ENCODE measurements at regions not wholly inside any gene's neighbourhood (a gene's known extent, or its start where the extent isn't known, plus 50 kb on each side); places are given as distances from the start of the nearest gene placed in this dataset.
A peak's percentile ranks its signal among the peaks of the same experiment; 100 is the strongest.
"Not testable (repeated sequence)": the region's sequence is repeated elsewhere in the genome, so short reads cannot be mapped to it uniquely, and the experiment has no call there.

DNA sequence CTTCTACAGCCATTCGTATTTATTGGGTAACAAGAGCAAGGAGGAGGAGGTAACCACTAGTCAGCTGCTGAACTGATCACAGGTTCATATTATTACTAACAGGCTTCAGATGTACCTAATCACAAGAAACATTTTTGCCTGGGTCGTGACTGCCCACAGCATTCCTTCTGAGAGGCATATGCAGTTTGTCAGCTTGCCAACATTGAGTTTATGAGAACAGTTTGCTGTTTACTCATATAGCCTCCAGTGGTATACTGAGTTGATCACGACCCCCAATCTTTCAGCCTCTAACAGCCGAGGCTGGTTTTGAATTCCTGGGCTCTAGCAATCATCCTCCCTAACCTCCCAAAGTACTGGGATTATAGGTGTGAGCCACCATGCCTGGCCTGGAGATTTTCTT is 693.6 kb downstream of the TLE1 start:
- peak; percentile 1 for DNase-seq (ENCODE audit: low read depth)
- no peak overlapping the region for H3K4me3 ChIP-seq (ENCODE audit: low read depth, low read length)
- no peaks in the 10 kb centered on the region for H3K27me3 ChIP-seq (ENCODE audit: control insufficient read depth, insufficient read depth, low read length)
- H3K36me3 ChIP-seq (ENCODE audit: control insufficient read depth, insufficient read depth, low read length), result no peaks in the 10 kb centered on the region
- TF ChIP-seq, protein P1, sequence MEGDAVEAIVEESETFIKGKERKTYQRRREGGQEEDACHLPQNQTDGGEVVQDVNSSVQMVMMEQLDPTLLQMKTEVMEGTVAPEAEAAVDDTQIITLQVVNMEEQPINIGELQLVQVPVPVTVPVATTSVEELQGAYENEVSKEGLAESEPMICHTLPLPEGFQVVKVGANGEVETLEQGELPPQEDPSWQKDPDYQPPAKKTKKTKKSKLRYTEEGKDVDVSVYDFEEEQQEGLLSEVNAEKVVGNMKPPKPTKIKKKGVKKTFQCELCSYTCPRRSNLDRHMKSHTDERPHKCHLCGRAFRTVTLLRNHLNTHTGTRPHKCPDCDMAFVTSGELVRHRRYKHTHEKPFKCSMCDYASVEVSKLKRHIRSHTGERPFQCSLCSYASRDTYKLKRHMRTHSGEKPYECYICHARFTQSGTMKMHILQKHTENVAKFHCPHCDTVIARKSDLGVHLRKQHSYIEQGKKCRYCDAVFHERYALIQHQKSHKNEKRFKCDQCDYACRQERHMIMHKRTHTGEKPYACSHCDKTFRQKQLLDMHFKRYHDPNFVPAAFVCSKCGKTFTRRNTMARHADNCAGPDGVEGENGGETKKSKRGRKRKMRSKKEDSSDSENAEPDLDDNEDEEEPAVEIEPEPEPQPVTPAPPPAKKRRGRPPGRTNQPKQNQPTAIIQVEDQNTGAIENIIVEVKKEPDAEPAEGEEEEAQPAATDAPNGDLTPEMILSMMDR (IDR thresholded peaks at IDR 0.05; ENCODE audit: insufficient read depth, low read length, poor library complexity, severe bottlenecking), result no peak

DNA sequence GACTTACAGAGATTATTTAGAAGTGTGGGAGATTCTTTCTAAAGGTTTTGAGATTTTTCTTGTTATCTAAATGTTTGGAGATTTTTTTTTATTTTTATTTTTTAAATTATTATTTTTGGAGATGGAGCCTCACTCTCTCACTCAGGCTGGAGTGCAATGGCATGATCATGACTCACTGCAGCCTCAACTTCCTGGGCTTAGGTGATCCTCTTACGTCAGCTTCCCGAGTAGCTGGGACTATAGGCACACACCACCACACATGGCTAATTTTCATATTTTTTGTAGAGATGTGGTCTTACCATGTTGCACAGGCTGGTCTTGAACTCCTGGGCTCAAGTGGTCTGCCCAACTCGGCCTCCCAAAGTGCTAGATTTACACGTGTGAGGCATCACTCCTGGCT is 694.5 kb downstream of the TLE1 start:
- peak; percentile 19 for DNase-seq (ENCODE audit: low read depth)

DNA sequence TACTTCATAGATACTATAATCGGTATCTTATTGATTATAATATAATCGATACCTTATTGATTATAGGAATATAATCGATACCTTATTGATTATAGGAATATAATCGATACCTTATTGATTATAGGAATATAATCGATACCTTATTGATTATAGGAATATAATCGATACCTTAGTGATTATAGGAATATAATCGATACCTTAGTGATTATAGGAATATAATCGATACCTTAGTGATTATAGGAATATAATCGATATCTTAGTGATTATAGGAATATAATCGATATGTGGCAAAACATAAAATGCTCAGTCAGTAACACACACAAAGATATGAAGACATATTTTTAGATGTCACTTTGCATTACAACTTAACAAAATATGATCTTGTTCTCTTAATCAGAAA is 703.8 kb downstream of the TLE1 start:
- not testable (repeated sequence) for H3K27me3 ChIP-seq (ENCODE audit: control insufficient read depth, insufficient read depth, low read length); DNase-seq (ENCODE audit: low read depth); H3K4me3 ChIP-seq (ENCODE audit: low read depth, low read length); H3K36me3 ChIP-seq (ENCODE audit: control insufficient read depth, insufficient read depth, low read length)

More for the DNA sequence above, 694.5 kb downstream of the TLE1 start:
- Histone ChIP-seq H3K4me3 (ENCODE audit: low read depth, low read length) (no peak overlapping the region), H3K36me3 (ENCODE audit: control insufficient read depth, insufficient read depth, low read length) (no peaks in the 10 kb centered on the region), H3K27me3 (ENCODE audit: control insufficient read depth, insufficient read depth, low read length) (no peaks in the 10 kb centered on the region)
- TF ChIP-seq, protein P1 (IDR thresholded peaks at IDR 0.05; ENCODE audit: insufficient read depth, low read length, poor library complexity, severe bottlenecking), result no peak

DNA sequence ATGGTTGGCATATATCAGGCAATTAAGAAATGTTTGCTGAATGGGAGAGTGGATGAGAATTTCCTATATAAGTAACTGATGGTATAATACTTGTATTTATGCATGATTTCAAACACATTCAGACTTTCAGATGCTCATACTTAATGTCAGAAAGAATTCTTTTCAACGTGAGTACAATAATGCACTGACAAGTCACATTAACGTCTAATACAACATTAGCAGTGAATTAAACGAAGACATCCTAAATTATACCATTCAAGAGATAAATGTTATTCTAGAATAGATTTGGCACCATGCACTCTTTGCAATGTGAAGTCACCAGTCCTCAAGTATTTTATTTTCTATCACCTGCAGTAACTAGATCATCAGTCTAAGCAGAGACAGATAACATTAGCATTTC is 712.9 kb downstream of the TLE1 start:
- Histone ChIP-seq H3K27me3 (ENCODE audit: control insufficient read depth, insufficient read depth, low read length) (no peaks in the 10 kb centered on the region), H3K36me3 (ENCODE audit: control insufficient read depth, insufficient read depth, low read length) (no peaks in the 10 kb centered on the region), H3K4me3 (ENCODE audit: low read depth, low read length) (no peak overlapping the region)
- DNase-seq (ENCODE audit: low read depth), result no peak
- TF ChIP-seq, protein P1 (IDR thresholded peaks at IDR 0.05; ENCODE audit: insufficient read depth, low read length, poor library complexity, severe bottlenecking), result no peak

DNA sequence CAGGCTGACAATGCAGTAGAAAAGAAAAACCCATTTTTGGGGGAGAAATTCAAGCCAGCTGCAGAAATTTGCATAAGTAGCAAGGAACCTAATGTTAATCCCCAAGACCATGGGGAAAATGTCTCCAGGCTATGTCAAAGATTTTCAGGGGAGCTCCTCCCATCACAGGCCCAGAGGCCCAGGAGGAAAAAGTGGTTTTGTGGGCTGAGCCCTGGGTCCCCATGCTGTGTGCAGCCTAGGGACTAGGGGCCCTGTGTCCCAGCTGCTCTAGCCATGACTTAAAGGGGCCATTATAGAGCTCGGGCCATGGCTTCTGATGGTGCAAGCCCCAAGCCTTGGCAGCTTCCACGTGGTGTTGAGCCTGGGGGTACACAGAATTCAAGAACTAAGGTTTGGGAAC is 719.0 kb downstream of the TLE1 start:
- not testable (repeated sequence) for DNase-seq (ENCODE audit: low read depth); H3K4me3 ChIP-seq (ENCODE audit: low read depth, low read length)

DNA sequence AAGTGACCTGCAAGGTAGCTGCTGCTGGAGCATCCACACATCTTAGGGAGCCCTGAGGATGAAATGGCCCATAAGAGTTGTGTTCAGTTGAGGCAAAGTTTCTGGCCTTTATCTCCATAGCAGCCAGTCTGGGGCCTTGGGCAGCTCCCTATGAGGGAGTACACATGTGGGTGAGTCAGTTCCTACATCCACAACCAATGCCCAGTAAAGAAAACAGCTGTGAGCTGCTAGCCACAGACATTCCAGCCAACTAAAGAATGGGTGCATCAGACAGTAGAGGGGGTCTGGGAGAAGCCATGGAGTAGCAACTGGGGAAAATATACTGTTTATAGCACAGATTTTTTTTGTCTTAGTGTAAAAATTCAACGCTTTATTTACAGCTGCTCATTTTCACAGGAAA is 720.7 kb downstream of the TLE1 start:
- H3K4me3 ChIP-seq (ENCODE audit: low read depth, low read length), result no peak overlapping the region
- H3K36me3 ChIP-seq (ENCODE audit: control insufficient read depth, insufficient read depth, low read length), result no peaks in the 10 kb centered on the region
- H3K27me3 ChIP-seq (ENCODE audit: control insufficient read depth, insufficient read depth, low read length), result no peaks in the 10 kb centered on the region
- TF ChIP-seq, protein P1 (IDR thresholded peaks at IDR 0.05; ENCODE audit: insufficient read depth, low read length, poor library complexity, severe bottlenecking), result no peak
- peak; percentile 67 for DNase-seq (ENCODE audit: low read depth)

More for the DNA sequence above, 719.0 kb downstream of the TLE1 start:
- not testable (repeated sequence) for H3K27me3 ChIP-seq (ENCODE audit: control insufficient read depth, insufficient read depth, low read length); H3K36me3 ChIP-seq (ENCODE audit: control insufficient read depth, insufficient read depth, low read length)

DNA sequence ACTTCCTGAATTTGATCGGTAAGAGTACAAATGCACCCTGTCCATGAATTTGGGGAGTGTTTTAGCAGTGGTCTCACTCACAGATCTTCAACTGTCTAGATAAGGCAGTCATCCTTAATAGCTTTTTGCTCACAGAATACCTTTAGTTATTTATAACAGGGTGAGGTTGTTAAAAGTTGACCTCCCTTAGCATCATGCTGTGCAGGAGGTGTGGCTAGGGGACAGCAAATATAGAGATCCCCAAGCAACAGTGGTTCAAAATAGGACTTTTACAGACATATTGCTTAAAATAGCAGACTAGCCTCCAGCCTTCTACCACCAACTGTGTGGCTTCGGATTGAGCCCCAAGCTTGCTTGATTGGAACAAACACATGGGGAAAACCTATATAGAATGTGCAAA is 724.4 kb downstream of the TLE1 start:
- no peak overlapping the region for H3K4me3 ChIP-seq (ENCODE audit: low read depth, low read length)
- DNase-seq (ENCODE audit: low read depth), result no peak
- TF ChIP-seq, protein P1 (IDR thresholded peaks at IDR 0.05; ENCODE audit: insufficient read depth, low read length, poor library complexity, severe bottlenecking), result no peak
- no peaks in the 10 kb centered on the region for H3K36me3 ChIP-seq (ENCODE audit: control insufficient read depth, insufficient read depth, low read length)
- H3K27me3 ChIP-seq (ENCODE audit: control insufficient read depth, insufficient read depth, low read length), result no peaks in the 10 kb centered on the region

All from kidney epithelial cell (primary cell).